Neural progenitor cell (in vitro differentiated cells): ENCODE measurements at regions not wholly inside any gene's neighbourhood (a gene's known extent, or its start where the extent isn't known, plus 50 kb on each side); places are given as distances from the start of the nearest gene placed in this dataset.

Source experiments
- CTCF ChIP-seq: fragments of 200-600 bp; sonication (generic); IDR thresholded peaks from 2 replicates; pipeline ENCODE4 v1.5.1; 2017; ENCODE audit warnings: antibody characterized with exemption, mild to moderate bottlenecking
- EZH2 ChIP-seq: fragments of 200-600 bp; sonication (generic); IDR thresholded peaks from 2 replicates; pipeline ENCODE4 v1.6.1; 2017; ENCODE audit warnings: antibody characterized with exemption, mild to moderate bottlenecking, moderate library complexity
- EZH2phosphoT487 ChIP-seq: fragments of 200-600 bp; sonication (generic); IDR thresholded peaks from 2 replicates; pipeline ENCODE4 v1.6.1; 2017; ENCODE audit warnings: antibody characterized with exemption

GRCh38 chr18:9047715-9048114, 54.8 kb upstream of the NDUFV2 start:
- TF ChIP-seq EZH2: no peak
- no peak for TF ChIP-seq CTCF
- TF ChIP-seq EZH2phosphoT487: no peak
